Peyer's patch (tissue), 4 donors: ENCODE measurements at regions not wholly inside any gene's neighbourhood (a gene's known extent, or its start where the extent isn't known, plus 50 kb on each side); places are given as distances from the start of the nearest gene placed in this dataset.

Source experiments
- DNase-seq, 3 donors: peaks; one replicate each; pipeline ENCODE4 v3.0.0-alpha.2; 2017 to 2019
- H3K27ac ChIP-seq, 4 donors: fragments of 200-600 bp; sonication (generic); one replicate each; pipeline ENCODE4 v1.5.1; 2016 to 2019
- H3K27me3 ChIP-seq, 2 donors: fragments of 200-600 bp; sonication (generic); one replicate each; pipeline ENCODE4 v1.5.1; 2019
- H3K36me3 ChIP-seq, 3 donors: fragments of 200-600 bp; sonication (generic); one replicate each; pipeline ENCODE4 v1.5.1; 2016 to 2019
- H3K4me1 ChIP-seq, 4 donors: fragments of 200-600 bp; sonication (generic); one replicate each; pipeline ENCODE4 v1.5.1; 2016 to 2019
- H3K4me3 ChIP-seq, 4 donors: fragments of 200-600 bp; sonication (generic); 1 replicate in 3 of 4; 2 replicates in 1 of 4; pipeline ENCODE4 v1.5.1; 2016 to 2019; ENCODE audit warnings: mild to moderate bottlenecking in 1 of 4
- H3K9me3 ChIP-seq, 4 donors: fragments of 200-600 bp; sonication (generic); one replicate each; pipeline ENCODE4 v1.5.1; 2016 to 2019; ENCODE audit warnings: mild to moderate bottlenecking in 1 of 4
- CTCF ChIP-seq, 6 experiments: fragments of 450-650 bp in 4 of 6; fragments of 200-600 bp in 2 of 6; sonication (generic) in 1 of 6; IDR thresholded peaks; one replicate each; pipeline ENCODE4 v1.5.1; 2017 to 2019; ENCODE audit warnings: antibody characterized with exemption in 6 of 6, mild to moderate bottlenecking in 3 of 6, moderate library complexity in 1 of 6
- POLR2A ChIP-seq, 2 donors: fragments of 450-650 bp; IDR thresholded peaks; one replicate each; pipeline ENCODE4 v1.5.1; 2017; ENCODE audit warnings: antibody characterized with exemption in 2 of 2, mild to moderate bottlenecking in 2 of 2, moderate library complexity in 2 of 2

- H3K36me3 ChIP-seq, result no peaks in the 10 kb centered on the region
- H3K4me3 ChIP-seq, result no peak overlapping the region
- H3K27ac ChIP-seq, result no peak overlapping the region
- peaks cover 0 to 10% (median 0%) of the 10 kb centered on the region in 4 donors for H3K4me1 ChIP-seq
- H3K27me3 ChIP-seq, result no peaks in the 10 kb centered on the region
- no peak for DNase-seq
- no peak for TF ChIP-seq POLR2A (IDR thresholded peaks at IDR 0.05)
- no peak for TF ChIP-seq CTCF (IDR thresholded peaks at IDR 0.05)
- H3K9me3 ChIP-seq, result no peaks in the 10 kb centered on the region
Measured at GRCh38 chr13:80144493-80144892, 196.4 kb downstream of the SPRY2 start.

GRCh38 chr13:80141123-80141849, 199.6 kb downstream of the SPRY2 start:
- no peak for DNase-seq
- H3K36me3 ChIP-seq, result no peaks in the 10 kb centered on the region
- H3K9me3 ChIP-seq, result no peaks in the 10 kb centered on the region
- TF ChIP-seq POLR2A (IDR thresholded peaks at IDR 0.05) (no peak), CTCF (IDR thresholded peaks at IDR 0.05) (no peak)
- H3K4me1 ChIP-seq, result peaks cover 0 to 10% (median 0%) of the 10 kb centered on the region in 4 donors
- H3K27me3 ChIP-seq, result no peaks in the 10 kb centered on the region
- H3K27ac ChIP-seq, result no peak overlapping the region
- no peak overlapping the region for H3K4me3 ChIP-seq

- DNase-seq, result no peak
- no peaks in the 10 kb centered on the region for H3K36me3 ChIP-seq
- H3K9me3 ChIP-seq, result no peaks in the 10 kb centered on the region
- H3K27me3 ChIP-seq, result no peaks in the 10 kb centered on the region
- TF ChIP-seq POLR2A (IDR thresholded peaks at IDR 0.05) (no peak), CTCF (IDR thresholded peaks at IDR 0.05) (no peak)
- peaks cover 0 to 10% (median 0%) of the 10 kb centered on the region in 4 donors for H3K4me1 ChIP-seq
- H3K4me3 ChIP-seq, result no peak overlapping the region
- H3K27ac ChIP-seq, result no peak overlapping the region
Measured at GRCh38 chr13:80140685-80141084, 200.2 kb downstream of the SPRY2 start.

- H3K9me3 ChIP-seq, result no peaks in the 10 kb centered on the region
Measured at GRCh38 chr13:80139196-80139595, 201.7 kb downstream of the SPRY2 start.

GRCh38 chr13:80137994-80138393, 202.9 kb downstream of the SPRY2 start:
- Histone ChIP-seq H3K36me3 (no peaks in the 10 kb centered on the region), H3K27me3 (no peaks in the 10 kb centered on the region), H3K4me1 (peaks cover 0 to 24% (median 0%) of the 10 kb centered on the region in 4 donors), H3K4me3 (no peak overlapping the region), H3K27ac (no peak overlapping the region), H3K9me3 (no peaks in the 10 kb centered on the region)
- no peak for DNase-seq
- no peak for TF ChIP-seq CTCF (IDR thresholded peaks at IDR 0.05)
- no peak for TF ChIP-seq POLR2A (IDR thresholded peaks at IDR 0.05)

More at GRCh38 chr13:80139196-80139595, 201.7 kb downstream of the SPRY2 start:
- Histone ChIP-seq H3K4me3 (no peak overlapping the region), H3K27ac (no peak overlapping the region), H3K27me3 (no peaks in the 10 kb centered on the region), H3K4me1 (peaks cover 0 to 12% (median 0%) of the 10 kb centered on the region in 4 donors), H3K36me3 (no peaks in the 10 kb centered on the region)
- DNase-seq, result no peak
- TF ChIP-seq POLR2A (IDR thresholded peaks at IDR 0.05) (no peak), CTCF (IDR thresholded peaks at IDR 0.05) (no peak)
